RWPE1 (cell line): ENCODE measurements at regions not wholly inside any gene's neighbourhood (a gene's known extent, or its start where the extent isn't known, plus 50 kb on each side); places are given as distances from the start of the nearest gene placed in this dataset.

Experiments used
- CTCF ChIA-PET: fragments of 350-600 bp; sonication (Branson Sonifier 250); formaldehyde crosslinking; extraction: SDS; loops from one replicate; lab custom pipeline; 2021; lab: Yijun Ruan, JAX
- POLR2A ChIA-PET: fragments of 400-600 bp; formaldehyde crosslinking; extraction: SDS; loops from one replicate; lab custom pipeline; 2020; ENCODE audit warnings: antibody characterized with exemption; ENCODE audit not compliant: low non-redundant PET; lab: Yijun Ruan, JAX
- DNase-seq: peaks from one replicate; pipeline ENCODE4 v3.0.0; 2012; ENCODE audit warnings: low spot score
- H3K27ac ChIP-seq: fragments of 450-650 bp; 2 replicates; pipeline ENCODE4 v1.5.1; 2017
- TF ChIP-seq, protein P1 (sequence below): fragments of 450-650 bp; conservative IDR thresholded peaks from 2 replicates; pipeline ENCODE4 v1.5.1; 2017; ENCODE audit warnings: low read depth, mild to moderate bottlenecking

DNA sequence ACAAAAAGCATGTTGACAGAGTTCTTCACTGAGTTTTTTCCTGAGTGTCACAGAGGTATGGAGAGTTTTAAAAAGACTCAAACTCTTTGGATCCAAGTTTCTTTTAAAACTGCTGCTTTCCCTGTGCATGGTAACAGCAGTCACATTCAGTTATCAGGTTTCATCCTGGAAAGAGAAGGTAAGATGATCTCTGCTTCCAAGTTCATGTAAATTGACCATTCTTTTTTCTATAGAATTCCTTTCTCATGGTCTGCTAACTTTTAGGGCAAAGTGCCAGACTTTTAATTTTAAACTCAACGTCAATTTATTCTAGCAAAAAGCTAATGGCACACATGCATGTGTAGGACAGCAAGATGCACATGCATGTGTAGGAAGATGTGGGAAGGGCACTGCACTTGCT lies 52.5 kb upstream of the PRLR start:
- no peak overlapping the region for H3K27ac ChIP-seq
- DNase-seq = no peak
- ChIA-PET POLR2A (no interaction called here), CTCF (no interaction called here)
- TF ChIP-seq, protein P1, sequence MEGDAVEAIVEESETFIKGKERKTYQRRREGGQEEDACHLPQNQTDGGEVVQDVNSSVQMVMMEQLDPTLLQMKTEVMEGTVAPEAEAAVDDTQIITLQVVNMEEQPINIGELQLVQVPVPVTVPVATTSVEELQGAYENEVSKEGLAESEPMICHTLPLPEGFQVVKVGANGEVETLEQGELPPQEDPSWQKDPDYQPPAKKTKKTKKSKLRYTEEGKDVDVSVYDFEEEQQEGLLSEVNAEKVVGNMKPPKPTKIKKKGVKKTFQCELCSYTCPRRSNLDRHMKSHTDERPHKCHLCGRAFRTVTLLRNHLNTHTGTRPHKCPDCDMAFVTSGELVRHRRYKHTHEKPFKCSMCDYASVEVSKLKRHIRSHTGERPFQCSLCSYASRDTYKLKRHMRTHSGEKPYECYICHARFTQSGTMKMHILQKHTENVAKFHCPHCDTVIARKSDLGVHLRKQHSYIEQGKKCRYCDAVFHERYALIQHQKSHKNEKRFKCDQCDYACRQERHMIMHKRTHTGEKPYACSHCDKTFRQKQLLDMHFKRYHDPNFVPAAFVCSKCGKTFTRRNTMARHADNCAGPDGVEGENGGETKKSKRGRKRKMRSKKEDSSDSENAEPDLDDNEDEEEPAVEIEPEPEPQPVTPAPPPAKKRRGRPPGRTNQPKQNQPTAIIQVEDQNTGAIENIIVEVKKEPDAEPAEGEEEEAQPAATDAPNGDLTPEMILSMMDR = no peak

DNA sequence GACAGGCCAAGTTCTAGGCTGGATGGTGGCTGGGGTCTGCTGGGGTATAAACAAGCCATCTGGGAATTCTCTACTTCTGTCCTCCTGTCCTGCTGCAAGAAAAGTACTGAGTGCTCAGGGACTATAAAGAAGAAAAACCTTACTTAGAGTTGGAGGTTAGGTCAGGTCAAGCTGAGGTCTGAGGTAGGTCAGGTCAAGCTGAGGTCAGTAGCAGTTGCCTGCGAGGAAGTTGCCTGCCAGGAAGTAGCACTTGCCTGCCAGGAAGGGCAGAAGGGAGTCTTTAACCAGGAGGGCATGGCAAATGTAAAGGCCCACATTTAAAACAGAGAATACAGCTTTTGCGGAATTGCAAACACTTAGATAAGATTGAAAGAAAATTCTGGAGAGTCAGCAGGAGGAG lies 51.3 kb upstream of the PRLR start:
- no peak for DNase-seq
- POLR2A ChIA-PET = no interaction called here
- TF ChIP-seq, protein P1 = no peak
- CTCF ChIA-PET = no interaction called here
- H3K27ac ChIP-seq = no peak overlapping the region
